ENCODE measurements at regions not wholly inside any gene's neighbourhood (a gene's known extent, or its start where the extent isn't known, plus 50 kb on each side); places are given as distances from the start of the nearest gene placed in this dataset.

GRCh38 chr1:178574345-178574744 is 61.4 kb downstream of the TEX35 start:
- intact Hi-C loops (cut with micrococcal nuclease) = no loop called here
- peak overlapping the region; percentile 14 for H3K4me2 ChIP-seq (replicated peaks; ENCODE audit: low read depth, low read length, poor library complexity, severe bottlenecking)
- POLR2A ChIA-PET = no interaction called here

More at GRCh38 chr1:178574345-178574744, 61.4 kb downstream of the TEX35 start:
- Histone ChIP-seq H3K4me1 (ENCODE audit: control insufficient read depth in 2 of 2, insufficient read depth in 2 of 2, low read length in 2 of 2) (peaks cover 65 to 74% of the 10 kb centered on the region in 2 donors), H3K36me3 (replicated peaks in 1 of 2; ENCODE audit: control extremely low read depth in 1 of 2, control insufficient read depth in 1 of 2, extremely low read depth in 1 of 2, insufficient read depth in 2 of 2, low read length in 1 of 2) (peaks cover 0 to 11% of the 10 kb centered on the region in 2 experiments), H3K79me2 (ENCODE audit: control insufficient read depth, insufficient read depth, low read length) (peaks cover 49% of the 10 kb centered on the region), H4K20me1 (ENCODE audit: control insufficient read depth, insufficient read depth, low read length, poor library complexity, severe bottlenecking) (no peaks in the 10 kb centered on the region), H3K27ac (ENCODE audit: low read length in 2 of 2) (peak overlapping the region in 1 of 2 donors; percentile 97), H3K27me3 (replicated peaks in 1 of 4; ENCODE audit: control extremely low read depth in 1 of 4, control insufficient read depth in 3 of 4, insufficient read depth in 4 of 4, low read length in 3 of 4) (no peaks in the 10 kb centered on the region), H3K4me3 (ENCODE audit: control extremely low read depth in 1 of 5, extremely low read depth in 1 of 5, insufficient read depth in 1 of 5, low read depth in 2 of 5, low read length in 4 of 5) (no peak overlapping the region), H3K9ac (ENCODE audit: low read length) (no peak overlapping the region), H2AFZ (ENCODE audit: insufficient read depth, low read depth, low read length, poor library complexity, severe bottlenecking) (no peak overlapping the region), H3K9me3 (ENCODE audit: control extremely low read depth in 1 of 3, control insufficient read depth in 2 of 3, insufficient read depth in 1 of 3, low read length in 2 of 3) (peaks cover 0 to 4% (median 0%) of the 10 kb centered on the region in 3 donors)
- no peak for ATAC-seq (ENCODE audit: low read depth)
- WGBS (ENCODE audit: insufficient coverage) = no CpG with 5 or more reads among the region's 2 CpGs
- peak overlapping the region; percentile 84 for H3K27ac Mint-ChIP-seq
- H3K4me1 Mint-ChIP-seq = peaks cover 73% of the 10 kb centered on the region
- CTCF ChIA-PET = interaction anchor here (0.8 to 7.4 kb wide), 6 partner anchors 11 to 131 kb away, joined by 3 to 64 read pairs (median 7); no protein-coding TSS in a partner anchor
- DNase-seq = no peak
- no peaks in the 10 kb centered on the region for H3K27me3 Mint-ChIP-seq
- no peaks in the 10 kb centered on the region for H3K9me3 Mint-ChIP-seq (ENCODE audit: insufficient read depth)
- TF ChIP-seq CTCF (IDR thresholded peaks at IDR 0.05) (no peak), EZH2 (IDR thresholded peaks at IDR 0.05; ENCODE audit: borderline replicate concordance, insufficient read depth, low read depth, low read length, poor library complexity, severe bottlenecking) (no peak)
- H3K4me3 Mint-ChIP-seq = peak overlapping the region; percentile 37
